Keratinocyte (primary cell): ENCODE measurements at regions not wholly inside any gene's neighbourhood (a gene's known extent, or its start where the extent isn't known, plus 50 kb on each side); places are given as distances from the start of the nearest gene placed in this dataset.

Source experiments
- CTCF ChIP-seq, 3 experiments: IDR thresholded peaks in 1 of 3; conservative IDR thresholded peaks in 1 of 3; optimal IDR thresholded peaks in 1 of 3; 2 replicates in 2 of 3; 3 replicates in 1 of 3; pipeline versions ENCODE3 to v1.5.1; 2011; ENCODE audit warnings: low read length in 3 of 3, mild to moderate bottlenecking in 3 of 3, moderate library complexity in 2 of 3, control low read depth in 1 of 3, inconsistent platforms in 1 of 3; ENCODE audit not compliant: insufficient read depth in 2 of 3; ENCODE audit errors: extremely low read depth in 1 of 3
- EZH2 ChIP-seq: IDR thresholded peaks from one replicate; pipeline ENCODE4 v1.6.1; 2012; ENCODE audit warnings: inconsistent platforms, mild to moderate bottlenecking, low read length, moderate library complexity

- no peak for TF ChIP-seq CTCF (optimal IDR thresholded peaks at IDR 0.05 in 1 of 3, IDR thresholded peaks at IDR 0.05 in 1 of 3, conservative IDR thresholded peaks at IDR 0.05 in 1 of 3; ENCODE audit: extremely low read depth in 1 of 3, insufficient read depth in 2 of 3, low read length in 3 of 3)
- no peak for TF ChIP-seq EZH2
These were observed 104.2 kb upstream of the SPRED2 start for GRCh38 chr2:65536596-65536995.
